SK-N-SH treated with all-trans-retinoic acid at 6 μM for 48 hours (cell line): ENCODE measurements at regions not wholly inside any gene's neighbourhood (a gene's known extent, or its start where the extent isn't known, plus 50 kb on each side); places are given as distances from the start of the nearest gene placed in this dataset.
A peak's percentile ranks its signal among the peaks of the same experiment; 100 is the strongest.

Experiments used
- ATAC-seq: fragments of 200-7000 bp; cut with Tn5 transposase; 3 replicates; pipeline ENCODE4 v1.9.1; 2020; ENCODE audit warnings: mild to moderate bottlenecking, moderate library complexity
- ARNTL ChIP-seq: fragments of 450-650 bp; formaldehyde crosslinking; IDR thresholded peaks from 2 replicates; pipeline ENCODE4 v1.5.0; 2020; ENCODE audit warnings: low read depth, mild to moderate bottlenecking, moderate library complexity, borderline replicate concordance
- BACH2 ChIP-seq: fragments of 250-450 bp; sonication (Bioruptor Pico); IDR thresholded peaks from 2 replicates; pipeline ENCODE4 v1.9.0; 2021; ENCODE audit warnings: mild to moderate bottlenecking, borderline replicate concordance
- CREB5 ChIP-seq: fragments of 250-450 bp; sonication (Bioruptor Pico); IDR thresholded peaks from 2 replicates; pipeline ENCODE4 v1.5.1; 2020; ENCODE audit warnings: low read depth, mild to moderate bottlenecking, moderate library complexity
- CSDC2 ChIP-seq: fragments of 250-450 bp; sonication (Bioruptor Pico); IDR thresholded peaks from 2 replicates; pipeline ENCODE4 v1.5.0; 2020; ENCODE audit warnings: mild to moderate bottlenecking, moderate library complexity
- CSRNP3 ChIP-seq: fragments of 250-450 bp; sonication (Bioruptor Pico); IDR thresholded peaks from 2 replicates; pipeline ENCODE4 v1.5.1; 2021; ENCODE audit warnings: mild to moderate bottlenecking, moderate library complexity
- GLIS3 ChIP-seq: fragments of 250-450 bp; sonication (Bioruptor Pico); IDR thresholded peaks from 2 replicates; pipeline ENCODE4 v1.5.0; 2020; ENCODE audit warnings: mild to moderate bottlenecking, moderate library complexity
- ISL1 ChIP-seq: fragments of 250-450 bp; sonication (Bioruptor Pico); IDR thresholded peaks from 2 replicates; pipeline ENCODE4 v2.1.2; 2022; ENCODE audit warnings: mild to moderate bottlenecking, moderate library complexity
- OSR1 ChIP-seq: fragments of 250-450 bp; sonication (Bioruptor Pico); IDR thresholded peaks from 2 replicates; pipeline ENCODE4 v1.8.0; 2022; ENCODE audit warnings: moderate library complexity, mild to moderate bottlenecking, inconsistent platforms
- PATZ1 ChIP-seq: fragments of 250-450 bp; sonication (Bioruptor Pico); IDR thresholded peaks from 2 replicates; pipeline ENCODE4 v1.8.0; 2020; ENCODE audit warnings: mild to moderate bottlenecking, moderate library complexity, borderline replicate concordance
- PPARA ChIP-seq: fragments of 250-450 bp; sonication (Bioruptor Pico); IDR thresholded peaks from 2 replicates; pipeline ENCODE4 v1.5.0; 2020; ENCODE audit warnings: mild to moderate bottlenecking, borderline replicate concordance
- RARB ChIP-seq: fragments of 250-450 bp; sonication (Bioruptor Pico); IDR thresholded peaks from 2 replicates; pipeline ENCODE4 v1.8.0; 2021; ENCODE audit warnings: mild to moderate bottlenecking, moderate library complexity
- SNAI2 ChIP-seq: fragments of 250-450 bp; sonication (Bioruptor Pico); IDR thresholded peaks from 2 replicates; pipeline ENCODE4 v1.5.0; 2020; ENCODE audit warnings: mild to moderate bottlenecking, moderate library complexity
- TCF4 ChIP-seq: fragments of 250-450 bp; sonication (Bioruptor Pico); IDR thresholded peaks from 2 replicates; pipeline ENCODE4 v1.8.0; 2021; ENCODE audit warnings: mild to moderate bottlenecking, moderate library complexity, borderline replicate concordance
- TOX ChIP-seq: fragments of 250-450 bp; sonication (Bioruptor Pico); IDR thresholded peaks from 2 replicates; pipeline ENCODE4 v1.8.0; 2021; ENCODE audit warnings: mild to moderate bottlenecking, moderate library complexity, borderline replicate concordance
- TSHZ2 ChIP-seq: fragments of 250-450 bp; sonication (Bioruptor Pico); IDR thresholded peaks from 2 replicates; pipeline ENCODE4 v1.5.0; 2020; ENCODE audit warnings: mild to moderate bottlenecking, moderate library complexity
- ZFP3 ChIP-seq: fragments of 250-450 bp; sonication (Bioruptor Pico); IDR thresholded peaks from 2 replicates; pipeline ENCODE4 v1.5.0; 2020; ENCODE audit warnings: mild to moderate bottlenecking, moderate library complexity
- ZFP30 ChIP-seq: fragments of 450-650 bp; formaldehyde crosslinking; IDR thresholded peaks from 2 replicates; pipeline ENCODE4 v1.5.0; 2022; ENCODE audit warnings: mild to moderate bottlenecking, moderate library complexity
- ZNF565 ChIP-seq: fragments of 450-650 bp; formaldehyde crosslinking; conservative IDR thresholded peaks from 2 replicates; pipeline ENCODE4 v1.5.0; 2020; ENCODE audit warnings: low read depth, mild to moderate bottlenecking, moderate library complexity
- ZNF70 ChIP-seq: fragments of 450-650 bp; formaldehyde crosslinking; IDR thresholded peaks from 2 replicates; pipeline ENCODE4 v1.5.0; 2020; ENCODE audit warnings: mild to moderate bottlenecking, moderate library complexity
- ZNF8 ChIP-seq: fragments of 450-650 bp; formaldehyde crosslinking; IDR thresholded peaks from 2 replicates; pipeline ENCODE4 v1.5.0; 2020; ENCODE audit warnings: mild to moderate bottlenecking, moderate library complexity

- ATAC-seq, result peak; percentile 72
- TF ChIP-seq BACH2 (CRISPR knock-in tag) (no peak), SNAI2 (CRISPR knock-in tag) (no peak), ISL1 (no peak), TSHZ2 (CRISPR knock-in tag) (no peak), PPARA (CRISPR knock-in tag) (no peak), GLIS3 (CRISPR knock-in tag) (no peak), PATZ1 (CRISPR knock-in tag) (no peak)
Observed at GRCh38 chr5:34533582-34534522, 122.3 kb upstream of the RAI14 start.

GRCh38 chr5:34534523-34535103 is 121.5 kb upstream of the RAI14 start:
- TF ChIP-seq ISL1, result peak; percentile 61
- TF ChIP-seq TOX, result no peak
- TF ChIP-seq TSHZ2 (CRISPR knock-in tag), result no peak
- ATAC-seq, result peak; percentile 76

- TF ChIP-seq TCF4 (CRISPR knock-in tag) (no peak), ZNF565 (CRISPR knock-in tag) (no peak), BACH2 (CRISPR knock-in tag) (no peak), ZFP30 (CRISPR knock-in tag) (no peak), CSDC2 (no peak), OSR1 (CRISPR knock-in tag) (no peak), PATZ1 (CRISPR knock-in tag) (no peak), RARB (CRISPR knock-in tag) (no peak), ZNF70 (no peak), CSRNP3 (CRISPR knock-in tag) (no peak), ZNF8 (CRISPR knock-in tag) (no peak), ARNTL (no peak), GLIS3 (CRISPR knock-in tag) (no peak), CREB5 (CRISPR knock-in tag) (no peak), ZFP3 (CRISPR knock-in tag) (no peak), ISL1 (no peak), TOX (no peak)
- ATAC-seq, result no peak
Observed at GRCh38 chr5:34535433-34535832, 120.7 kb upstream of the RAI14 start.
